ENCODE measurements at regions not wholly inside any gene's neighbourhood (a gene's known extent, or its start where the extent isn't known, plus 50 kb on each side); places are given as distances from the start of the nearest gene placed in this dataset.

GRCh38 chr7:91327346-91327745, 63.1 kb downstream of the FZD1 start:
- Mint-ChIP-seq H3K27me3 (ENCODE audit: unreplicated experiment) (peaks cover 16% of the 10 kb centered on the region), H3K4me1 (ENCODE audit: low read depth, unreplicated experiment) (no peaks in the 10 kb centered on the region), H3K36me3 (ENCODE audit: insufficient read depth, unreplicated experiment) (no peaks in the 10 kb centered on the region), H3K4me3 (ENCODE audit: low read depth, unreplicated experiment) (no peak overlapping the region), H3K27ac (ENCODE audit: unreplicated experiment) (no peak overlapping the region), H3K9me3 (ENCODE audit: low read depth, unreplicated experiment) (no peaks in the 10 kb centered on the region)
- TF ChIP-seq CTCF (IDR thresholded peaks at IDR 0.05; ENCODE audit: unreplicated experiment) = no peak
- no TSS peak for BruUV-seq (replicated peaks)
- DNase-seq = no peak
- intact Hi-C loops (cut with micrococcal nuclease; ENCODE audit: unreplicated experiment) = no loop called here
- CTCF ChIA-PET = no interaction called here

GRCh38 chr7:91329571-91329970, 65.3 kb downstream of the FZD1 start:
- Mint-ChIP-seq H3K4me1 (ENCODE audit: low read depth, unreplicated experiment) (no peaks in the 10 kb centered on the region), H3K36me3 (ENCODE audit: insufficient read depth, unreplicated experiment) (no peaks in the 10 kb centered on the region), H3K9me3 (ENCODE audit: low read depth, unreplicated experiment) (no peaks in the 10 kb centered on the region), H3K27me3 (ENCODE audit: unreplicated experiment) (peaks cover 11% of the 10 kb centered on the region), H3K27ac (ENCODE audit: unreplicated experiment) (no peak overlapping the region), H3K4me3 (ENCODE audit: low read depth, unreplicated experiment) (no peak overlapping the region)
- intact Hi-C loops (cut with micrococcal nuclease; ENCODE audit: unreplicated experiment) = no loop called here
- CTCF ChIA-PET = no interaction called here
- no peak for TF ChIP-seq CTCF (IDR thresholded peaks at IDR 0.05; ENCODE audit: unreplicated experiment)
- DNase-seq = no peak
- BruUV-seq (replicated peaks) = no TSS peak

GRCh38 chr7:91330191-91330808, 66.1 kb downstream of the FZD1 start:
- no peaks in the 10 kb centered on the region for H3K9me3 Mint-ChIP-seq (ENCODE audit: low read depth, unreplicated experiment)
- H3K36me3 Mint-ChIP-seq (ENCODE audit: insufficient read depth, unreplicated experiment) = no peaks in the 10 kb centered on the region
- CTCF ChIA-PET = no interaction called here
- no peak for DNase-seq
- peaks cover 4% of the 10 kb centered on the region for H3K27me3 Mint-ChIP-seq (ENCODE audit: unreplicated experiment)
- H3K4me1 Mint-ChIP-seq (ENCODE audit: low read depth, unreplicated experiment) = no peaks in the 10 kb centered on the region
- intact Hi-C loops (cut with micrococcal nuclease; ENCODE audit: unreplicated experiment) = no loop called here
- TF ChIP-seq CTCF (IDR thresholded peaks at IDR 0.05; ENCODE audit: unreplicated experiment) = no peak
- H3K4me3 Mint-ChIP-seq (ENCODE audit: low read depth, unreplicated experiment) = no peak overlapping the region
- no peak overlapping the region for H3K27ac Mint-ChIP-seq (ENCODE audit: unreplicated experiment)
- no TSS peak for BruUV-seq (replicated peaks)

GRCh38 chr7:91330866-91331265, 66.6 kb downstream of the FZD1 start:
- Mint-ChIP-seq H3K4me1 (ENCODE audit: low read depth, unreplicated experiment) (no peaks in the 10 kb centered on the region), H3K36me3 (ENCODE audit: insufficient read depth, unreplicated experiment) (no peaks in the 10 kb centered on the region), H3K27me3 (ENCODE audit: unreplicated experiment) (no peaks in the 10 kb centered on the region), H3K4me3 (ENCODE audit: low read depth, unreplicated experiment) (no peak overlapping the region), H3K27ac (ENCODE audit: unreplicated experiment) (no peak overlapping the region), H3K9me3 (ENCODE audit: low read depth, unreplicated experiment) (no peaks in the 10 kb centered on the region)
- CTCF ChIA-PET = no interaction called here
- no peak for TF ChIP-seq CTCF (IDR thresholded peaks at IDR 0.05; ENCODE audit: unreplicated experiment)
- BruUV-seq (replicated peaks) = no TSS peak
- intact Hi-C loops (cut with micrococcal nuclease; ENCODE audit: unreplicated experiment) = no loop called here
- DNase-seq = no peak
